ENCODE measurements at regions not wholly inside any gene's neighbourhood (a gene's known extent, or its start where the extent isn't known, plus 50 kb on each side); places are given as distances from the start of the nearest gene placed in this dataset.

DNA sequence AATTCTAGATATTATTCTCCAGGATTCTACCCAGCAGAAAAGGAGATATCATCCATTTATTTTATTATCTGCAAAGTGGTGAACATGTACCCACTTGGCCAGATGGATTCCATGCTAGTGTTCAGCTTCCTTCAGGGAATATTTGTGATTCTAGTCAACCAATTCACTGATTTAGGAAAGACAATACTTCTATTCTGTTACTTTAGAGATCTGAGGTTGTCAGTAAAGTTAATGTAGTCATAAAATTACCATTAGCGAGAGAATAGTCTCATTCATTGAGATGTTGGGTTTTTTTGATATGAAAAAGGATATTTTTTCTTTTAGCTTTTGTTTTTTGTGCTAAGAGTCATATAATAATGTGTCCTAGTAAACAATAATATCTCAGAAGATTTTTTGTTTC is 222.8 kb downstream of the CGGBP1 start:
- Mint-ChIP-seq H3K36me3 (ENCODE audit: insufficient read depth, unreplicated experiment) (no peaks in the 10 kb centered on the region), H3K4me1 (ENCODE audit: low read depth, unreplicated experiment) (peaks cover 8% of the 10 kb centered on the region), H3K9me3 (ENCODE audit: low read depth, unreplicated experiment) (peaks cover 2% of the 10 kb centered on the region), H3K27me3 (ENCODE audit: unreplicated experiment) (no peaks in the 10 kb centered on the region), H3K4me3 (ENCODE audit: low read depth, unreplicated experiment) (no peak overlapping the region), H3K27ac (ENCODE audit: unreplicated experiment) (no peak overlapping the region)
- TF ChIP-seq, protein P1, sequence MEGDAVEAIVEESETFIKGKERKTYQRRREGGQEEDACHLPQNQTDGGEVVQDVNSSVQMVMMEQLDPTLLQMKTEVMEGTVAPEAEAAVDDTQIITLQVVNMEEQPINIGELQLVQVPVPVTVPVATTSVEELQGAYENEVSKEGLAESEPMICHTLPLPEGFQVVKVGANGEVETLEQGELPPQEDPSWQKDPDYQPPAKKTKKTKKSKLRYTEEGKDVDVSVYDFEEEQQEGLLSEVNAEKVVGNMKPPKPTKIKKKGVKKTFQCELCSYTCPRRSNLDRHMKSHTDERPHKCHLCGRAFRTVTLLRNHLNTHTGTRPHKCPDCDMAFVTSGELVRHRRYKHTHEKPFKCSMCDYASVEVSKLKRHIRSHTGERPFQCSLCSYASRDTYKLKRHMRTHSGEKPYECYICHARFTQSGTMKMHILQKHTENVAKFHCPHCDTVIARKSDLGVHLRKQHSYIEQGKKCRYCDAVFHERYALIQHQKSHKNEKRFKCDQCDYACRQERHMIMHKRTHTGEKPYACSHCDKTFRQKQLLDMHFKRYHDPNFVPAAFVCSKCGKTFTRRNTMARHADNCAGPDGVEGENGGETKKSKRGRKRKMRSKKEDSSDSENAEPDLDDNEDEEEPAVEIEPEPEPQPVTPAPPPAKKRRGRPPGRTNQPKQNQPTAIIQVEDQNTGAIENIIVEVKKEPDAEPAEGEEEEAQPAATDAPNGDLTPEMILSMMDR (IDR thresholded peaks at IDR 0.05; ENCODE audit: unreplicated experiment) = no peak
- intact Hi-C loops (cut with micrococcal nuclease; ENCODE audit: unreplicated experiment) = no loop called here
- CTCF ChIA-PET = no interaction called here
- no peak for DNase-seq
- BruUV-seq (replicated peaks) = no TSS peak

DNA sequence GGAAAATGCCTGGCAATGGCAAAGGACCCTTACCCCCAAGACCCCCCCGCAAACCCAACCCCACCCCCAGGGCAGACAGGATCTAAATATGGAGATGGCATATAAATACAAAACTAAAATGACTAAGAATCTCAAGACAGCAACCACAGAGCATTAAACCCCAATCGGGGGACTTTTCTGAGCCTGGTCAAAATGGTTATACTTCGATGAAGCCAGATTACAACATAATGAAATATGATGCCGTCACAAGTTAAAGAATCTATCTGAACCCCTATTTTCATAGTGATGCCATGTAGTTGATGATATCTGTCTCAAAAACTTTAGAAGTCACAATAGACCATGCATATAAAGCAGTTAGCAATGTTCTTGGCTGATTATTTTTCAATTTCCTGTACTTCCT is 223.6 kb downstream of the CGGBP1 start:
- CTCF ChIA-PET = no interaction called here
- Mint-ChIP-seq H3K27ac (ENCODE audit: unreplicated experiment) (no peak overlapping the region), H3K27me3 (ENCODE audit: unreplicated experiment) (no peaks in the 10 kb centered on the region), H3K9me3 (ENCODE audit: low read depth, unreplicated experiment) (peaks cover 2% of the 10 kb centered on the region), H3K4me3 (ENCODE audit: low read depth, unreplicated experiment) (no peak overlapping the region), H3K36me3 (ENCODE audit: insufficient read depth, unreplicated experiment) (no peaks in the 10 kb centered on the region), H3K4me1 (ENCODE audit: low read depth, unreplicated experiment) (peaks cover 8% of the 10 kb centered on the region)
- TF ChIP-seq, protein P1 (IDR thresholded peaks at IDR 0.05; ENCODE audit: unreplicated experiment) = no peak
- no peak for DNase-seq
- intact Hi-C loops (cut with micrococcal nuclease; ENCODE audit: unreplicated experiment) = no loop called here
- no TSS peak for BruUV-seq (replicated peaks)

DNA sequence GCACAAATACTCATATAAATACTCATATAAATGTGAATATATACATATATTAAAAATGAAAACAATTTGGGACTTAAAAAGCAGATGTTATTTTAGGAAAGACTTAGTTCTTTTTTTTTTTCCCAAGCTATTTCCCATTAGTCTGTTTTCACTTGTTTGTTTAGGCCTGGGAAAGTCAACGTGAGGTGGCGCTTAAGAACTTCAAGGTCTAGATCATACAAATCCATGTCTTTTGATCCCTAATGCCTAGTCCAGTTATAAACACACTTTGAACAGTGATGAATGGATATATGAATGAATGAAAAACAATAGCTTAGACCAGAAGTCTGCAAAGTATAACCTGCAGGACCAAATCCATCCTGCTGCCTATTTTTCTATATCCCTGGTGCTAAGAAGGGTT is 224.5 kb downstream of the CGGBP1 start:
- intact Hi-C loops (cut with micrococcal nuclease; ENCODE audit: unreplicated experiment) = no loop called here
- no peaks in the 10 kb centered on the region for H3K27me3 Mint-ChIP-seq (ENCODE audit: unreplicated experiment)
- no peaks in the 10 kb centered on the region for H3K9me3 Mint-ChIP-seq (ENCODE audit: low read depth, unreplicated experiment)
- no peak overlapping the region for H3K27ac Mint-ChIP-seq (ENCODE audit: unreplicated experiment)
- CTCF ChIA-PET = no interaction called here
- TF ChIP-seq, protein P1 (IDR thresholded peaks at IDR 0.05; ENCODE audit: unreplicated experiment) = no peak
- no TSS peak for BruUV-seq (replicated peaks)
- H3K36me3 Mint-ChIP-seq (ENCODE audit: insufficient read depth, unreplicated experiment) = no peaks in the 10 kb centered on the region
- H3K4me1 Mint-ChIP-seq (ENCODE audit: low read depth, unreplicated experiment) = peaks cover 8% of the 10 kb centered on the region
- DNase-seq = no peak
- H3K4me3 Mint-ChIP-seq (ENCODE audit: low read depth, unreplicated experiment) = no peak overlapping the region

DNA sequence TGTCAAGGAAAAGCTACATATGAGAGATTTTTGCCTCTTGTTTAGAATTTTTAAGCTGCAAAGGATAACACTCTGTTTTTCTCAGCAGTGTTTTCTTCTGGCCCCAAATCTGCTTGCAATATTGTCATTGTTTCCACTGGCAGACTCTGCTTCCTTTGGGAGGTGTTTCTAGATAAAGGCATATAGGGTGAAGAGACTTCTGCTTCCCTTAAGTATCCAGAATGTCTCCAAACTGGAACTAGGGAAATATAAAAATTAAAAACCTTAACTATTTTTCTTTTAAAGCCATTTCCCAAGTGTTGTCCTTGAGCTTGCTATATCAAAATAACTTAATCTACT is 225.8 kb downstream of the CGGBP1 start:
- intact Hi-C loops (cut with micrococcal nuclease; ENCODE audit: unreplicated experiment) = no loop called here
- H3K4me1 Mint-ChIP-seq (ENCODE audit: low read depth, unreplicated experiment) = peaks cover 8% of the 10 kb centered on the region

More for the DNA sequence above, 225.8 kb downstream of the CGGBP1 start:
- no peak for DNase-seq
- no peaks in the 10 kb centered on the region for H3K9me3 Mint-ChIP-seq (ENCODE audit: low read depth, unreplicated experiment)
- BruUV-seq (replicated peaks) = no TSS peak
- H3K27me3 Mint-ChIP-seq (ENCODE audit: unreplicated experiment) = no peaks in the 10 kb centered on the region
- H3K36me3 Mint-ChIP-seq (ENCODE audit: insufficient read depth, unreplicated experiment) = no peaks in the 10 kb centered on the region
- peak overlapping the region; percentile 37 for H3K4me3 Mint-ChIP-seq (ENCODE audit: low read depth, unreplicated experiment)
- peak overlapping the region; percentile 77 for H3K27ac Mint-ChIP-seq (ENCODE audit: unreplicated experiment)
- CTCF ChIA-PET = interaction anchor here (0.8 kb wide), 1 partner anchor 172 kb away, joined by 3 read pairs; no protein-coding TSS in a partner anchor
- TF ChIP-seq, protein P1 (IDR thresholded peaks at IDR 0.05; ENCODE audit: unreplicated experiment) = no peak

Measured in Calu3 (cell line).